SH-SY5Y (cell line): ENCODE measurements at regions not wholly inside any gene's neighbourhood (a gene's known extent, or its start where the extent isn't known, plus 50 kb on each side); places are given as distances from the start of the nearest gene placed in this dataset.

Experiments used
- GATA2 ChIP-seq: IDR thresholded peaks from 2 replicates; pipeline ENCODE4 v1.6.1; 2011; ENCODE audit warnings: mild to moderate bottlenecking, low read depth, low read length
- GATA3 ChIP-seq: IDR thresholded peaks from 2 replicates; pipeline ENCODE4 v1.6.1; 2011; ENCODE audit warnings: low read depth, mild to moderate bottlenecking, low read length, moderate library complexity

- TF ChIP-seq GATA3, result no peak
- no peak for TF ChIP-seq GATA2
Measured at GRCh38 chr17:53061446-53061845, 761.3 kb upstream of the KIF2B start.

GRCh38 chr17:53058031-53058430 is 764.7 kb upstream of the KIF2B start:
- no peak for TF ChIP-seq GATA2
- TF ChIP-seq GATA3, result no peak

GRCh38 chr17:53046781-53047180 is 775.9 kb upstream of the KIF2B start:
- TF ChIP-seq GATA2 (no peak), GATA3 (no peak)

- no peak for TF ChIP-seq GATA2
- no peak for TF ChIP-seq GATA3
Measured at GRCh38 chr17:53039981-53040380, 782.7 kb upstream of the KIF2B start.

- no peak for TF ChIP-seq GATA3
- TF ChIP-seq GATA2, result no peak
Measured at GRCh38 chr17:53033297-53033696, 789.4 kb upstream of the KIF2B start.

GRCh38 chr17:53032861-53033271 is 789.9 kb upstream of the KIF2B start:
- TF ChIP-seq GATA2 (no peak), GATA3 (no peak)

- TF ChIP-seq GATA2 (no peak), GATA3 (no peak)
Measured at GRCh38 chr17:53017227-53017626, 805.5 kb upstream of the KIF2B start.

GRCh38 chr17:53016085-53016484 is 806.6 kb upstream of the KIF2B start:
- TF ChIP-seq GATA2 (no peak), GATA3 (no peak)

- TF ChIP-seq GATA2, result no peak
- TF ChIP-seq GATA3, result no peak
Measured at GRCh38 chr17:53012364-53012763, 810.4 kb upstream of the KIF2B start.

GRCh38 chr17:53006006-53006405 is 816.7 kb upstream of the KIF2B start:
- TF ChIP-seq GATA3 (no peak), GATA2 (no peak)

- TF ChIP-seq GATA3 (no peak), GATA2 (no peak)
Measured at GRCh38 chr17:53004902-53005301, 817.8 kb upstream of the KIF2B start.

- peak; percentile 38; the same call in 1 of the 2 replicates for TF ChIP-seq GATA3
- TF ChIP-seq GATA2, result peak; percentile 33; the same call in 1 of the 2 replicates
Measured at GRCh38 chr17:52995881-52996280, 826.8 kb upstream of the KIF2B start.

GRCh38 chr17:52995147-52995546 is 827.6 kb upstream of the KIF2B start:
- TF ChIP-seq GATA2 (peak; percentile 80), GATA3 (peak; percentile 71)

- TF ChIP-seq GATA3 (no peak), GATA2 (no peak)
Measured at GRCh38 chr17:52986056-52986662, 827.6 kb upstream of the CA10 start.

- TF ChIP-seq GATA2 (no peak), GATA3 (no peak)
Measured at GRCh38 chr17:52982331-52982730, 823.8 kb upstream of the CA10 start.

GRCh38 chr17:52979921-52980320 is 821.4 kb upstream of the CA10 start:
- no peak for TF ChIP-seq GATA3
- TF ChIP-seq GATA2, result no peak
